Esophagus squamous epithelium (tissue), 4 donors: ENCODE measurements at regions not wholly inside any gene's neighbourhood (a gene's known extent, or its start where the extent isn't known, plus 50 kb on each side); places are given as distances from the start of the nearest gene placed in this dataset.

Experiments used
- POLR2A ChIP-seq, 4 donors: fragments of 450-650 bp; IDR thresholded peaks; one replicate each; pipeline ENCODE4 v1.6.1; 2017; ENCODE audit warnings: antibody characterized with exemption in 4 of 4, mild to moderate bottlenecking in 4 of 4, moderate library complexity in 3 of 4
- TF ChIP-seq, protein P1 (sequence below), 6 experiments: fragments of 450-650 bp in 4 of 6; fragments of 200-600 bp in 2 of 6; sonication (generic) in 2 of 6; IDR thresholded peaks; one replicate each; pipeline ENCODE4 v1.5.1; 2016 to 2019; ENCODE audit warnings: antibody characterized with exemption in 6 of 6, mild to moderate bottlenecking in 4 of 6, moderate library complexity in 4 of 6

DNA sequence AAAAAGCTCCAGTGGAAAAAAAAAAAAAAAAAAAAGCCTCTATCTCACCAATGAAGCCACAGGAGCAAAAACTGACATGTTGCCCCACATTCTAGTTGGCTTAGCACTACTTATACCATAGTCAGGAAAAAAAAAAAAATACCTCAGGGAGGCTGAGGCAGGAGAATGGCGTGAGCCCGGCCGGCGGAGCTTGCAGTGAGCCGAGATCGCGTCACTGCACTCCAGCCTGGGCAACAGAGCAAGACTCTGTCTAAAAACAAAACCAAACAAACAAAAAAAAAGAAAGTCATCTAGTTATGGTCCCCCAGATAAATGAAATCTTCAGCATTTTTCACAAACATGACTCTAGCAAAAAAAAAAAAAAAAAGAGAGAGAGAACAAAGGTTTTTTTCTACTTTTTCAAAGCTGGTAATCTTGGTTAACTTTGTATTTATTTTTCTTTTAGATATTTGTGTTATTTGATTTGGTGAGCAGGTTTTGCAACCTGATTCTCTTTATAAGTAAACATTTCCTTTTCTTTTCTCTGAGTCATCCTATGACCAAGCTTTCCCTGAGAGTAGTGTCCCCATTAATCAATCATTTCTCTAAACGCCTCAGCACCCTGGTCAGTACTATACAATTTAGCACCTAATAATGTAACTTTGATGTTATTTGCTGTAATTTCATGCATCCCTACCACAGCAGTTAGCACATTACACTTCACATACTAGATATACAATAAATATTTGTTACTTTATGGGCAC, 273.7 kb upstream of the PIK3C3 start:
- TF ChIP-seq, protein P1, sequence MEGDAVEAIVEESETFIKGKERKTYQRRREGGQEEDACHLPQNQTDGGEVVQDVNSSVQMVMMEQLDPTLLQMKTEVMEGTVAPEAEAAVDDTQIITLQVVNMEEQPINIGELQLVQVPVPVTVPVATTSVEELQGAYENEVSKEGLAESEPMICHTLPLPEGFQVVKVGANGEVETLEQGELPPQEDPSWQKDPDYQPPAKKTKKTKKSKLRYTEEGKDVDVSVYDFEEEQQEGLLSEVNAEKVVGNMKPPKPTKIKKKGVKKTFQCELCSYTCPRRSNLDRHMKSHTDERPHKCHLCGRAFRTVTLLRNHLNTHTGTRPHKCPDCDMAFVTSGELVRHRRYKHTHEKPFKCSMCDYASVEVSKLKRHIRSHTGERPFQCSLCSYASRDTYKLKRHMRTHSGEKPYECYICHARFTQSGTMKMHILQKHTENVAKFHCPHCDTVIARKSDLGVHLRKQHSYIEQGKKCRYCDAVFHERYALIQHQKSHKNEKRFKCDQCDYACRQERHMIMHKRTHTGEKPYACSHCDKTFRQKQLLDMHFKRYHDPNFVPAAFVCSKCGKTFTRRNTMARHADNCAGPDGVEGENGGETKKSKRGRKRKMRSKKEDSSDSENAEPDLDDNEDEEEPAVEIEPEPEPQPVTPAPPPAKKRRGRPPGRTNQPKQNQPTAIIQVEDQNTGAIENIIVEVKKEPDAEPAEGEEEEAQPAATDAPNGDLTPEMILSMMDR (IDR thresholded peaks at IDR 0.05): no peak
- TF ChIP-seq POLR2A (IDR thresholded peaks at IDR 0.05): no peak
